SK-N-SH (cell line): ENCODE measurements at regions not wholly inside any gene's neighbourhood (a gene's known extent, or its start where the extent isn't known, plus 50 kb on each side); places are given as distances from the start of the nearest gene placed in this dataset.

Experiments used
- CTCF ChIA-PET: fragments of 300-600, 350-600 bp; formaldehyde crosslinking; extraction: SDS; loops from one replicate; lab custom pipeline; 2021; lab: Yijun Ruan, JAX
- POLR2A ChIA-PET: fragments of 350-600 bp; sonication (Branson Sonifier 250); formaldehyde crosslinking; extraction: SDS; loops from one replicate; lab custom pipeline; 2020; ENCODE audit warnings: antibody characterized with exemption, inconsistent platforms; lab: Yijun Ruan, JAX
- DNase-seq: peaks from one replicate; pipeline ENCODE4 v3.0.0; 2012
- H2AFZ ChIP-seq: fragments of 200-600 bp; sonication (generic); 2 replicates; pipeline ENCODE4 v1.8.1; 2016; ENCODE audit warnings: antibody characterized with exemption, mild to moderate bottlenecking, low read depth
- H3F3A ChIP-seq: fragments of 200-600 bp; sonication (generic); replicated peaks from 2 replicates; pipeline ENCODE3; 2016; ENCODE audit warnings: antibody characterized with exemption, mild to moderate bottlenecking; ENCODE audit not compliant: insufficient read depth
- H3K27ac ChIP-seq, 2 experiments: fragments of 200-500 bp in 1 of 2; fragments of 200-600 bp in 1 of 2; sonication (Bioruptor generic) in 1 of 2; sonication (generic), shearing (Covaris generic) in 1 of 2; 2 replicates each; pipeline versions ENCODE4 v1.5.1 to v1.6.1; 2014 to 2016; ENCODE audit warnings: low read depth in 2 of 2, inconsistent platforms in 1 of 2, low read length in 1 of 2, mild to moderate bottlenecking in 1 of 2, mixed read lengths in 1 of 2
- H3K27me3 ChIP-seq: fragments of 200-600 bp; sonication (generic), shearing (Covaris generic); 2 replicates; pipeline ENCODE4 v1.6.1; 2016; ENCODE audit warnings: mixed run types; ENCODE audit not compliant: insufficient read depth
- H3K36me3 ChIP-seq, 2 experiments: fragments of 200-500 bp in 1 of 2; fragments of 200-600 bp in 1 of 2; sonication (Bioruptor generic) in 1 of 2; sonication (generic) in 1 of 2; replicated peaks in 1 of 2; 2 replicates each; pipeline versions ENCODE3 to v1.5.1; 2014 to 2016; ENCODE audit warnings: low read length in 1 of 2, mild to moderate bottlenecking in 1 of 2; ENCODE audit not compliant: insufficient read depth in 2 of 2, control insufficient read depth in 1 of 2
- H3K4me1 ChIP-seq, 2 experiments: fragments of 200-500 bp in 1 of 2; fragments of 200-600 bp in 1 of 2; sonication (Bioruptor generic) in 1 of 2; sonication (generic), shearing (Covaris generic) in 1 of 2; 2 replicates each; pipeline versions ENCODE4 v1.5.1 to v1.6.1; 2014 to 2016; ENCODE audit warnings: low read depth in 1 of 2, low read length in 1 of 2, mixed run types in 1 of 2; ENCODE audit not compliant: insufficient read depth in 2 of 2, control insufficient read depth in 1 of 2
- H3K4me2 ChIP-seq: fragments of 200-600 bp; sonication (generic), shearing (Covaris generic); 2 replicates; pipeline ENCODE4 v1.6.1; 2017; ENCODE audit warnings: mixed run types
- H3K4me3 ChIP-seq, 2 experiments: fragments of 200-500 bp in 1 of 2; fragments of 200-600 bp in 1 of 2; sonication (Bioruptor generic) in 1 of 2; sonication (generic), shearing (Covaris generic) in 1 of 2; 2 replicates each; pipeline versions ENCODE4 v1.5.1 to v1.8.1; 2014 to 2016; ENCODE audit warnings: low read depth in 2 of 2, inconsistent platforms in 1 of 2, low read length in 1 of 2, mild to moderate bottlenecking in 1 of 2, mixed read lengths in 1 of 2, moderate library complexity in 1 of 2
- H3K79me2 ChIP-seq: fragments of 200-600 bp; sonication (generic); 2 replicates; pipeline ENCODE4 v1.8.1; 2017; ENCODE audit warnings: mild to moderate bottlenecking; ENCODE audit not compliant: insufficient read depth
- H3K9ac ChIP-seq: fragments of 200-600 bp; sonication (generic); 2 replicates; pipeline ENCODE4 v1.6.1; 2017; ENCODE audit warnings: mixed run types
- H3K9me2 ChIP-seq: fragments of 200-600 bp; sonication (generic); 2 replicates; pipeline ENCODE4 v1.6.1; 2017; ENCODE audit warnings: mixed run types
- H3K9me3 ChIP-seq: fragments of 200-600 bp; sonication (generic); 2 replicates; pipeline ENCODE4 v1.6.1; 2017; ENCODE audit warnings: mixed run types, mild to moderate bottlenecking, moderate library complexity
- H4K20me1 ChIP-seq: fragments of 200-600 bp; sonication (generic); 2 replicates; pipeline ENCODE4 v1.6.1; 2017; ENCODE audit warnings: mild to moderate bottlenecking, mixed run types; ENCODE audit not compliant: insufficient read depth
- ELF1 ChIP-seq: IDR thresholded peaks from 2 replicates; pipeline ENCODE4 v1.4.0; 2012
- EZH2phosphoT487 ChIP-seq: fragments of 200-600 bp; sonication (generic); IDR thresholded peaks from 2 replicates; pipeline ENCODE4 v1.6.1; 2017; ENCODE audit warnings: low read depth, mixed run types, mild to moderate bottlenecking, antibody characterized with exemption, moderate library complexity, borderline replicate concordance
- FOXJ3 ChIP-seq: sonication (generic); formaldehyde crosslinking; IDR thresholded peaks from 2 replicates; pipeline ENCODE4 v1.5.1; 2020; ENCODE audit warnings: mild to moderate bottlenecking, missing genetic modification reagents
- FOXM1 ChIP-seq: IDR thresholded peaks from 2 replicates; pipeline ENCODE4 v1.4.0; 2012; ENCODE audit warnings: low read depth, mild to moderate bottlenecking
- JUND ChIP-seq: IDR thresholded peaks from 2 replicates; pipeline ENCODE4 v1.4.0; 2012
- MAX ChIP-seq: IDR thresholded peaks from 2 replicates; pipeline ENCODE4 v1.4.0; 2012; ENCODE audit warnings: low read depth
- MXI1 ChIP-seq: IDR thresholded peaks from 2 replicates; pipeline ENCODE4 v1.6.1; 2012; ENCODE audit warnings: mild to moderate bottlenecking, low read depth, low read length, improper control_type of control experiment
- PBX3 ChIP-seq: IDR thresholded peaks from 2 replicates; pipeline ENCODE4; 2012
- RAD21 ChIP-seq: IDR thresholded peaks from 2 replicates; pipeline ENCODE4 v1.6.1; 2012; ENCODE audit warnings: mild to moderate bottlenecking, low read length
- REST ChIP-seq: IDR thresholded peaks from 2 replicates; pipeline ENCODE4 v1.6.1; 2012; ENCODE audit warnings: mild to moderate bottlenecking, low read depth, low read length, moderate library complexity
- RFX5 ChIP-seq: IDR thresholded peaks from 2 replicates; pipeline ENCODE4 v1.6.1; 2012; ENCODE audit warnings: mild to moderate bottlenecking, improper control_type of control experiment, low read length
- RXRA ChIP-seq: IDR thresholded peaks from 2 replicates; pipeline ENCODE4 v1.4.0; 2012; ENCODE audit warnings: low read depth, mild to moderate bottlenecking, borderline replicate concordance
- TAF1 ChIP-seq: IDR thresholded peaks from 2 replicates; pipeline ENCODE4 v1.6.1; 2012; ENCODE audit warnings: low read depth, mild to moderate bottlenecking, low read length, moderate library complexity, borderline replicate concordance
- TCF12 ChIP-seq: IDR thresholded peaks from 2 replicates; pipeline ENCODE4 v1.4.0; 2012
- USF1 ChIP-seq: IDR thresholded peaks from 2 replicates; pipeline ENCODE4 v1.4.0; 2012; ENCODE audit warnings: low read depth, borderline replicate concordance
- YY1 ChIP-seq: IDR thresholded peaks from 2 replicates; pipeline ENCODE4 v1.4.0; 2012; ENCODE audit warnings: low read depth, mild to moderate bottlenecking
- WGBS: methylation state at CpG from one replicate; pipeline ENCODE4 v1.1.6; 2017; ENCODE audit warnings: low lambda C conversion rate; 5-methylcytosine and 5-hydroxymethylcytosine counted together

- TF ChIP-seq PBX3 = no peak
- TF ChIP-seq MAX = no peak
- no peak for TF ChIP-seq USF1
- TF ChIP-seq MXI1 = no peak
- TF ChIP-seq RXRA = no peak
- TF ChIP-seq FOXM1 = no peak
- no peak for TF ChIP-seq FOXJ3 (CRISPR knock-in tag)
- no peak for TF ChIP-seq REST
- no peak for TF ChIP-seq RFX5
- no peak for TF ChIP-seq YY1
- no peak for TF ChIP-seq JUND
- TF ChIP-seq RAD21 = no peak
- TF ChIP-seq TCF12 = no peak
- TF ChIP-seq TAF1 = no peak
- TF ChIP-seq EZH2phosphoT487 = no peak
- no peak for TF ChIP-seq ELF1
- 73% methylated on average over 2 of the region's 2 CpGs for WGBS
- CTCF ChIA-PET = interaction anchor here (1.0 kb wide), 1 partner anchor 870 kb away, joined by 3 read pairs; no protein-coding TSS in a partner anchor
- DNase-seq = no peak
- no peak overlapping the region for H2AFZ ChIP-seq
- no peak overlapping the region for H3K4me3 ChIP-seq
- H3K27me3 ChIP-seq = no peaks in the 10 kb centered on the region
- POLR2A ChIA-PET = no interaction called here
- H3K4me1 ChIP-seq = no peaks in the 10 kb centered on the region; a peak in 2 of 4 replicates
- no peaks in the 10 kb centered on the region for H3K9me2 ChIP-seq
- H4K20me1 ChIP-seq = no peaks in the 10 kb centered on the region
- H3K9ac ChIP-seq = no peak overlapping the region
- peak overlapping the region in 1 of 2 experiments; percentile 28; a peak in 1 of 4 replicates for H3K27ac ChIP-seq
- H3K4me2 ChIP-seq = no peak overlapping the region
- peaks cover 4% of the 10 kb centered on the region; the same call in 1 of the 2 replicates for H3K9me3 ChIP-seq
- no peaks in the 10 kb centered on the region for H3K36me3 ChIP-seq
- H3K79me2 ChIP-seq = no peaks in the 10 kb centered on the region
- no peaks in the 10 kb centered on the region for H3F3A ChIP-seq
Observed at GRCh38 chr12:19755136-19755535, 315.8 kb downstream of the AEBP2 start.
